Adipocyte (in vitro differentiated cells): ENCODE measurements at regions not wholly inside any gene's neighbourhood (a gene's known extent, or its start where the extent isn't known, plus 50 kb on each side); places are given as distances from the start of the nearest gene placed in this dataset.
"Not testable (repeated sequence)": the region's sequence is repeated elsewhere in the genome, so short reads cannot be mapped to it uniquely, and the experiment has no call there.

Source experiments
- DNase-seq: peaks from one replicate; pipeline ENCODE4 v3.0.0-alpha.2; 2015; ENCODE audit warnings: low read depth
- H3K27me3 ChIP-seq: replicated peaks from 2 replicates; pipeline ENCODE4 v1.7.0; 2013; ENCODE audit warnings: mild to moderate bottlenecking, low read length, moderate library complexity; ENCODE audit not compliant: control insufficient read depth, insufficient read depth
- H3K36me3 ChIP-seq: 2 replicates; pipeline ENCODE4 v1.7.0; 2013; ENCODE audit warnings: low read length, mild to moderate bottlenecking, moderate library complexity; ENCODE audit not compliant: control insufficient read depth, insufficient read depth, severe bottlenecking
- H3K4me1 ChIP-seq: 2 replicates; pipeline ENCODE4 v1.7.0; 2013; ENCODE audit warnings: mild to moderate bottlenecking, low read length, moderate library complexity; ENCODE audit not compliant: control insufficient read depth, insufficient read depth
- H3K4me3 ChIP-seq: 2 replicates; pipeline ENCODE4 v1.7.0; 2013; ENCODE audit warnings: mild to moderate bottlenecking, low read length, moderate library complexity
- H3K9ac ChIP-seq: 2 replicates; pipeline ENCODE4 v1.7.0; 2013; ENCODE audit warnings: mild to moderate bottlenecking, low read length, moderate library complexity
- H3K9me3 ChIP-seq: 2 replicates; pipeline ENCODE4 v1.7.0; 2013; ENCODE audit warnings: mild to moderate bottlenecking, low read length, moderate library complexity; ENCODE audit not compliant: control insufficient read depth

GRCh38 chr17:27181379-27181925 lies 112.5 kb upstream of the WSB1 start:
- H3K36me3 ChIP-seq, H3K9me3 ChIP-seq, H3K27me3 ChIP-seq, DNase-seq, H3K4me3 ChIP-seq, H3K9ac ChIP-seq, H3K4me1 ChIP-seq: not testable (repeated sequence)

- H3K4me1 ChIP-seq, result no peaks in the 10 kb centered on the region
- H3K9ac ChIP-seq, result no peak overlapping the region
- no peaks in the 10 kb centered on the region for H3K36me3 ChIP-seq
- H3K27me3 ChIP-seq, result no peaks in the 10 kb centered on the region
- no peaks in the 10 kb centered on the region for H3K9me3 ChIP-seq
- no peak for DNase-seq
- no peak overlapping the region for H3K4me3 ChIP-seq
Observed at GRCh38 chr17:27181935-27182334, 112.0 kb upstream of the WSB1 start.

DNA sequence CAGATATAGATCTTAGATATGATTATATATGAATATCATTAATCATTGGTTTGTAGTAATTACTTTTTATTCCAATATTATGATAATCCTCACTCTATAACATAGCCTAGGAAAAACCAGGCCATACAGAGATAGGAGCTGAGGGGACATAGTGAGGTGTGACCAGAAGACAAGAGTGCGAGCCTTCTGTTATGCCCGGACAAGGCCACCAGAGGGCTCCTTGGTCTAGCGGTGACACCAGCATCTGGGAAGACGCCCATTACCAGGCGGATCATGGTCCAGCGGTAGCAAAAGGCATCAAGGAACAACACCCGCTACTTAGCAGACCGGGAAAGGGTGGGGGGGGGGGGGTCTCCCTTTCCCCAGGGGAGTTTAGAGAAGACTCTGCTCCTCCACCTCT lies 96.4 kb upstream of the WSB1 start:
- DNase-seq, result peak; percentile 14
- not testable (repeated sequence) for H3K36me3 ChIP-seq, H3K9me3 ChIP-seq, H3K4me1 ChIP-seq, H3K4me3 ChIP-seq, H3K27me3 ChIP-seq, H3K9ac ChIP-seq

DNA sequence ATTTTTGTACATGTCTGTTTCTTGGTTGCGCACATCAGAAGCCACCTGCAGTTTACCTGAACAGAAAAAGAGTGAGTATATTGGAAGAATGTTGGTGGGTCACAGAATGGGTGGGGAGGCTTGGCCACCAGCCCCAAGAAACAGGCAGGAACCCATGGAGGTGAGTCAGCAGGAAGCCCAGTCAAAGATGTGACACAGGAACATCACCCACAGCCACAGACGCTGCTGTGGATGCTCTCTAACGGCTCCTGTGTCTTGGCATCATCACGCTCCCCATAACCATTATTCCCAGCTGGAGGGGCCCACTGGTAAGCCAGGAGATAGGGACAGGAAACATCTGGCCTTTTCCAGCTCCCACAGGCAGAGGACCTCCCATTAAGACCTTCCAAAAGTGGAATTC lies 94.0 kb upstream of the WSB1 start:
- Histone ChIP-seq H3K27me3 (peaks cover 5% of the 10 kb centered on the region), H3K4me1 (no peaks in the 10 kb centered on the region), H3K9ac (no peak overlapping the region), H3K4me3 (no peak overlapping the region), H3K36me3 (no peaks in the 10 kb centered on the region), H3K9me3 (no peaks in the 10 kb centered on the region)
- no peak for DNase-seq

DNA sequence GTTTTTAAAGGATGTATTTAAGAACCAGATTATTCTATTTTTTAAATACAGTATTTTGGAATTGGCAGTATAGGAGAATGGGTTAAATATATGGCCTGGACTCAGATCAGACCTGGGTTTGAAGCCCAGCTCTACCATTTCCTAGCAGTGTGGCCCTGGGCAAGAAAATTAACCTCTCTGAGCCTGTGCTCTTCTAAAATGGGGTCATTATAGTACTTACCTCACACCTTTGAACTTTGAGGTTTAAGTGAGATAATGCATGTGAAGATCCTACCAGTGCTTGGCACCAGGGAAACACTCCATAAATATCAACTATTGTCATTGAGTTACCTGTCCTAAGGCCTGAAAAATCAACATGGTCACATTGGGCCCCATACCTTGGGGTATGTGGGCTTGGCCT lies 93.4 kb upstream of the WSB1 start:
- H3K36me3 ChIP-seq, result no peaks in the 10 kb centered on the region
- H3K4me1 ChIP-seq, result no peaks in the 10 kb centered on the region
- H3K9me3 ChIP-seq, result no peaks in the 10 kb centered on the region
- peaks cover 5% of the 10 kb centered on the region for H3K27me3 ChIP-seq
- no peak overlapping the region for H3K4me3 ChIP-seq
- H3K9ac ChIP-seq, result no peak overlapping the region
- DNase-seq, result no peak

DNA sequence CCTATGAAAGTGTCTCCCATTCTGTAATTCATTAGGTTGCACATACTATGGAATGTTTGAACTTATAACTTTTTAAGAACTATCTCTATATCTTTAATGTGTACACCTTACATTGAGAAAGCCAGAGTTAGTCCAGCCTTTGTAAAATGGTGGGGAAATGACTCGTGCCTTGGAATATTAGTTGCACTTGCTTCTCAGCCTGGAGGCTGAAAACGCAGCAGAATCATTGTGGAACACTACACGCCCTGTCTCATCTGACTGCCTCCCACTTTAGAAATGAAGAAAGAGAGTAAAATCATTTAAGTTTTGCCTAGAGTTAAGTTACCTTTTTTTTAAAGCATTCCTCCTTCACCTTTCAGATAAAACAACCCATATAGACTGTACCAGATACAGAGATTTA lies 90.7 kb upstream of the WSB1 start:
- H3K9ac ChIP-seq, result no peak overlapping the region
- no peak overlapping the region for H3K4me3 ChIP-seq
- no peak for DNase-seq
- H3K4me1 ChIP-seq, result peaks cover 9% of the 10 kb centered on the region
- no peaks in the 10 kb centered on the region for H3K9me3 ChIP-seq
- H3K36me3 ChIP-seq, result no peaks in the 10 kb centered on the region
- H3K27me3 ChIP-seq, result peaks cover 5% of the 10 kb centered on the region

DNA sequence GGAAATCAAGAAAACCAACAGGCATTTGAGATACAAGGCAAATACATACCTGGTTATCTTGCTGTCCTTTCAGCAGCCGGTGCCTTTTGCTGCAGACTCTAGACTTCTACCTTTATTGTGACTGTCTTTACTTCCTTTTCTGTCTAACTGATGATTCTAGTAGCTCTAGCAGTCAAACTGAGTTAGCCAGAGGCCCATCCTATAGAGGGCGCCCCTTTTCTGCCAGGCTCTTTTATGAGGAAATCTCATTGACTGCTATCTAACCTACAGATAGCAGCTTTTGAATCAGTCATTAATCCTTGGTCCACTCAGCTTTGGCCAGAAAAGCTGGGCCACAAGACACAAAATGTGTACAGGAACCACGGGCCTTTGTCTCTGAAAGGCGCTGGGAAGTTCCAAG lies 87.5 kb upstream of the WSB1 start:
- H3K4me3 ChIP-seq, result no peak overlapping the region
- H3K27me3 ChIP-seq, result peaks cover 8% of the 10 kb centered on the region
- H3K36me3 ChIP-seq, result no peaks in the 10 kb centered on the region
- no peak for DNase-seq
- no peaks in the 10 kb centered on the region for H3K9me3 ChIP-seq
- H3K4me1 ChIP-seq, result peaks cover 9% of the 10 kb centered on the region
- H3K9ac ChIP-seq, result no peak overlapping the region

GRCh38 chr17:27207073-27207513 lies 86.8 kb upstream of the WSB1 start:
- no peak overlapping the region for H3K9ac ChIP-seq
- H3K4me3 ChIP-seq, result no peak overlapping the region
- peak; percentile 78 for DNase-seq
- no peaks in the 10 kb centered on the region for H3K9me3 ChIP-seq
- no peaks in the 10 kb centered on the region for H3K36me3 ChIP-seq
- peaks cover 8% of the 10 kb centered on the region for H3K27me3 ChIP-seq
- H3K4me1 ChIP-seq, result peaks cover 9% of the 10 kb centered on the region

- not testable (repeated sequence) for H3K4me1 ChIP-seq, H3K9me3 ChIP-seq
Observed at GRCh38 chr17:27208370-27208769, 85.5 kb upstream of the WSB1 start.

GRCh38 chr17:27209316-27209715 lies 84.6 kb upstream of the WSB1 start:
- Histone ChIP-seq H3K36me3 (no peaks in the 10 kb centered on the region), H3K4me3 (no peak overlapping the region), H3K27me3 (peaks cover 11% of the 10 kb centered on the region), H3K9ac (no peak overlapping the region), H3K9me3 (peaks cover 4% of the 10 kb centered on the region), H3K4me1 (peaks cover 9% of the 10 kb centered on the region)
- no peak for DNase-seq

More at GRCh38 chr17:27208370-27208769, 85.5 kb upstream of the WSB1 start:
- not testable (repeated sequence) for H3K4me3 ChIP-seq, H3K36me3 ChIP-seq, H3K9ac ChIP-seq, H3K27me3 ChIP-seq, DNase-seq

GRCh38 chr17:27210809-27211208 lies 83.1 kb upstream of the WSB1 start:
- not testable (repeated sequence) for H3K36me3 ChIP-seq, H3K4me3 ChIP-seq, H3K9ac ChIP-seq, H3K4me1 ChIP-seq, DNase-seq
- Histone ChIP-seq H3K9me3 (peaks cover 10% of the 10 kb centered on the region), H3K27me3 (peaks cover 11% of the 10 kb centered on the region)

DNA sequence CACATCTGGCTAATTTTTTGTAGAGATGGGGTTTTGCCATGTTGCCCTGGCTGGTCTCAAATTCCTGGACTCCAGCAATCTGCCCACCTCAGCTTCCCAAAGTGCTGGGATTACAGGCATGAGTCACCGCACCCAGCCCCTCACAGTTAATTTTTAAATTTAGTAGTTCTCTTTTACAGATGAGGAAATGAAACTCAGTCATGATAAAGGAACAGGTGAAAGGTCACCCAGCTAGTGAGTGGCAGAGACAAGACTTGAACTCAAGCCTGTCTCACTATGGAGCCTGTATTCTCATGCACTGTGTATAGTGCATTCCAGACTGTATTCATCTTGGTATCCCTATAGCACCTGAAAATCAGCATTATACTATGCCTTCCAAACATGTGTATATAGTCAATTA lies 77.1 kb upstream of the WSB1 start:
- DNase-seq, result no peak

More for the DNA sequence above, 77.1 kb upstream of the WSB1 start:
- peaks cover 10% of the 10 kb centered on the region for H3K9me3 ChIP-seq
- H3K9ac ChIP-seq, result no peak overlapping the region
- no peak overlapping the region for H3K4me3 ChIP-seq
- H3K4me1 ChIP-seq, result no peaks in the 10 kb centered on the region
- no peaks in the 10 kb centered on the region for H3K36me3 ChIP-seq
- peaks cover 8% of the 10 kb centered on the region for H3K27me3 ChIP-seq
